Left colon (tissue), 2 donors: ENCODE measurements at regions not wholly inside any gene's neighbourhood (a gene's known extent, or its start where the extent isn't known, plus 50 kb on each side); places are given as distances from the start of the nearest gene placed in this dataset.

Experiments used
- ATAC-seq: fragments of 200-7000 bp; cut with Tn5 transposase; one replicate; pipeline ENCODE4 v1.9.1; 2020; ENCODE audit warnings: mild to moderate bottlenecking, moderate library complexity
- DNase-seq, 2 donors: peaks; one replicate each; pipeline ENCODE4 v3.0.0-alpha.2; 2020
- intact Hi-C, 2 donors: fragments of 100-400 bp; cut with DNase I in 1 of 2; cut with micrococcal nuclease in 1 of 2; formaldehyde crosslinking; loops; one replicate each; pipeline versions ENCODE4 v1.11.2 to v1.14.0; 2022; cut with DNase I, micrococcal nuclease
- donor health status: DM: no; HTN: no; CAD: no.
- donor health status: DM: yes; HTN: yes; CAD: no.

- ATAC-seq (no peak), DNase-seq (no peak)
- intact Hi-C loops = no loop called here
Observed at GRCh38 chr18:40930211-40930882, 1024.7 kb upstream of the PIK3C3 start.

- ATAC-seq (no peak), DNase-seq (no peak)
- intact Hi-C loops = no loop called here
Observed at GRCh38 chr18:40929399-40929798, 1025.6 kb upstream of the PIK3C3 start.

GRCh38 chr18:40926679-40927078 lies 1028.4 kb upstream of the PIK3C3 start:
- intact Hi-C loops = no loop called here
- ATAC-seq (no peak), DNase-seq (no peak)

GRCh38 chr18:40925071-40925541 lies 1029.9 kb upstream of the PIK3C3 start:
- ATAC-seq (no peak), DNase-seq (no peak)
- intact Hi-C loops = no loop called here

GRCh38 chr18:40921845-40922629 lies 1033.0 kb upstream of the PIK3C3 start:
- intact Hi-C loops = no loop called here
- no peak for ATAC-seq
- DNase-seq = no peak

GRCh38 chr18:40917056-40917455 lies 1038.0 kb upstream of the PIK3C3 start:
- ATAC-seq (no peak), DNase-seq (no peak)
- intact Hi-C loops = no loop called here

GRCh38 chr18:40915724-40916123 lies 1039.3 kb upstream of the PIK3C3 start:
- no peak for DNase-seq
- ATAC-seq = no peak
- intact Hi-C loops = no loop called here

GRCh38 chr18:40911582-40912254 lies 1043.3 kb upstream of the PIK3C3 start:
- intact Hi-C loops = no loop called here
- no peak for DNase-seq
- no peak for ATAC-seq

GRCh38 chr18:40911041-40911440 lies 1044.0 kb upstream of the PIK3C3 start:
- ATAC-seq = no peak
- intact Hi-C loops = no loop called here
- no peak for DNase-seq

GRCh38 chr18:40907842-40908241 lies 1047.2 kb upstream of the PIK3C3 start:
- intact Hi-C loops = no loop called here
- DNase-seq (no peak), ATAC-seq (no peak)

GRCh38 chr18:40904295-40904694 lies 1050.7 kb upstream of the PIK3C3 start:
- DNase-seq (no peak), ATAC-seq (no peak)
- intact Hi-C loops = no loop called here

GRCh38 chr18:40902436-40902835 lies 1052.6 kb upstream of the PIK3C3 start:
- no peak for DNase-seq
- ATAC-seq = no peak
- intact Hi-C loops = no loop called here

- DNase-seq = no peak
- no peak for ATAC-seq
- intact Hi-C loops = no loop called here
Observed at GRCh38 chr18:40897884-40898283, 1057.2 kb upstream of the PIK3C3 start.

- DNase-seq (no peak), ATAC-seq (no peak)
- intact Hi-C loops = no loop called here
Observed at GRCh38 chr18:40883271-40883670, 1071.8 kb upstream of the PIK3C3 start.

GRCh38 chr18:40882468-40882867 lies 1072.6 kb upstream of the PIK3C3 start:
- ATAC-seq = no peak
- DNase-seq = no peak
- intact Hi-C loops = no loop called here

GRCh38 chr18:40878371-40878770 lies 1076.7 kb upstream of the PIK3C3 start:
- DNase-seq (no peak), ATAC-seq (no peak)
- intact Hi-C loops = no loop called here

GRCh38 chr18:40877096-40877495 lies 1077.9 kb upstream of the PIK3C3 start:
- DNase-seq = no peak
- intact Hi-C loops = no loop called here
- no peak for ATAC-seq

GRCh38 chr18:40875101-40875615 lies 1079.9 kb upstream of the PIK3C3 start:
- ATAC-seq = no peak
- intact Hi-C loops = no loop called here

GRCh38 chr18:40874233-40874632 lies 1080.8 kb upstream of the PIK3C3 start:
- DNase-seq (no peak), ATAC-seq (no peak)
- intact Hi-C loops = no loop called here

More at GRCh38 chr18:40875101-40875615, 1079.9 kb upstream of the PIK3C3 start:
- no peak for DNase-seq
